Neural progenitor cell (in vitro differentiated cells): ENCODE measurements at regions not wholly inside any gene's neighbourhood (a gene's known extent, or its start where the extent isn't known, plus 50 kb on each side); places are given as distances from the start of the nearest gene placed in this dataset.
A peak's percentile ranks its signal among the peaks of the same experiment; 100 is the strongest.

Source experiments
- DNase-seq: peaks from one replicate; pipeline ENCODE4 v3.0.0-alpha.2; 2016; ENCODE audit warnings: low spot score
- H2AFZ ChIP-seq: fragments of 200-600 bp; sonication (generic); replicated peaks from 2 replicates; pipeline ENCODE4 v1.6.1; 2016; ENCODE audit warnings: antibody characterized with exemption
- H3F3A ChIP-seq: fragments of 200-600 bp; sonication (generic); 2 replicates; pipeline ENCODE4 v1.6.1; 2016; ENCODE audit warnings: antibody characterized with exemption, low read depth
- H3K27ac ChIP-seq: fragments of 200-600 bp; sonication (generic); 2 replicates; pipeline ENCODE4 v1.5.1; 2016; ENCODE audit warnings: mild to moderate bottlenecking
- H3K27me3 ChIP-seq: fragments of 200-600 bp; sonication (generic); 2 replicates; pipeline ENCODE4 v1.6.1; 2016; ENCODE audit warnings: mild to moderate bottlenecking, moderate library complexity
- H3K36me3 ChIP-seq: fragments of 200-600 bp; sonication (generic); 2 replicates; pipeline ENCODE4 v1.5.1; 2016
- H3K4me1 ChIP-seq: fragments of 200-600 bp; sonication (generic); 2 replicates; pipeline ENCODE4 v1.6.1; 2016; ENCODE audit warnings: mixed run types
- H3K4me2 ChIP-seq: fragments of 200-600 bp; sonication (generic); 2 replicates; pipeline ENCODE4 v1.6.1; 2016
- H3K4me3 ChIP-seq: fragments of 200-600 bp; sonication (generic); 2 replicates; pipeline ENCODE4 v1.5.1; 2016
- H3K79me2 ChIP-seq: fragments of 200-600 bp; sonication (generic); 2 replicates; pipeline ENCODE4 v1.6.1; 2016; ENCODE audit warnings: low read depth
- H3K9ac ChIP-seq: fragments of 200-600 bp; sonication (generic); 2 replicates; pipeline ENCODE4 v1.6.1; 2016
- H3K9me3 ChIP-seq: fragments of 200-600 bp; sonication (generic); 2 replicates; pipeline ENCODE4 v1.5.1; 2016; ENCODE audit warnings: low read depth
- H4K20me1 ChIP-seq: fragments of 200-600 bp; sonication (generic); 2 replicates; pipeline ENCODE4 v1.6.1; 2016; ENCODE audit warnings: low read depth
- H3K27ac Mint-ChIP-seq: 3 replicates; pipeline ENCODE4 v1.8.0; 2021; ENCODE audit warnings: mixed read lengths
- H3K27me3 Mint-ChIP-seq: 2 replicates; pipeline ENCODE4 v1.8.0; 2022; ENCODE audit warnings: low read depth, mild to moderate bottlenecking, inconsistent platforms, moderate library complexity, mixed read lengths; ENCODE audit not compliant: insufficient read depth
- H3K36me3 Mint-ChIP-seq: 3 replicates; pipeline ENCODE4 v1.8.0; 2021; ENCODE audit warnings: mixed read lengths
- H3K4me1 Mint-ChIP-seq: 3 replicates; pipeline ENCODE4 v1.8.0; 2021; ENCODE audit warnings: mixed read lengths
- H3K4me3 Mint-ChIP-seq: 3 replicates; pipeline ENCODE4 v1.8.0; 2021; ENCODE audit warnings: mild to moderate bottlenecking, moderate library complexity, mixed read lengths
- H3K9me3 Mint-ChIP-seq: 3 replicates; pipeline ENCODE4 v1.8.0; 2020; ENCODE audit warnings: mixed read lengths
- EZH2 ChIP-seq: fragments of 200-600 bp; sonication (generic); IDR thresholded peaks from 2 replicates; pipeline ENCODE4 v1.6.1; 2017; ENCODE audit warnings: antibody characterized with exemption, mild to moderate bottlenecking, moderate library complexity
- EZH2phosphoT487 ChIP-seq: fragments of 200-600 bp; sonication (generic); IDR thresholded peaks from 2 replicates; pipeline ENCODE4 v1.6.1; 2017; ENCODE audit warnings: antibody characterized with exemption
- TF ChIP-seq, protein P1 (sequence below): fragments of 200-600 bp; sonication (generic); IDR thresholded peaks from 2 replicates; pipeline ENCODE4 v1.5.1; 2017; ENCODE audit warnings: antibody characterized with exemption, mild to moderate bottlenecking

DNA sequence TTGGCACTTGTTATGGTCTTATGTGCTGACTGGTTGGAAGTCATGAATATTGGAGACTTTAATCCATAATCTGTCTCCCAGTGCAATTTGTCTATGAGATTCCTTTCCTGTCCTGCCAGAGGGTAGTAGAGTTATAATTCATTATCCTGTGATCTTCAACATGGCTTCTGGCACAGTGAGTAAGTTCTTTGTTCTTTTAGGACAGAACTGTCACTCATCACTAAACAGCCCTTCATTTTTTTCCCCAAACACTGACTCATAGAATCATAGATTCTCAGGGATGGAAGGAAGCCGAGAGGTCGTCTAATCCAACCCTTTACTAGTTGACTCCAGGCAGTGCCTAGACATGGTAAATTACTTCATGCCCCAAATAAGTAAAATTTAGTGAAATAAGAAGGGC is 78.4 kb downstream of the LUZP4 start:
- no peak for DNase-seq
- TF ChIP-seq, protein P1, sequence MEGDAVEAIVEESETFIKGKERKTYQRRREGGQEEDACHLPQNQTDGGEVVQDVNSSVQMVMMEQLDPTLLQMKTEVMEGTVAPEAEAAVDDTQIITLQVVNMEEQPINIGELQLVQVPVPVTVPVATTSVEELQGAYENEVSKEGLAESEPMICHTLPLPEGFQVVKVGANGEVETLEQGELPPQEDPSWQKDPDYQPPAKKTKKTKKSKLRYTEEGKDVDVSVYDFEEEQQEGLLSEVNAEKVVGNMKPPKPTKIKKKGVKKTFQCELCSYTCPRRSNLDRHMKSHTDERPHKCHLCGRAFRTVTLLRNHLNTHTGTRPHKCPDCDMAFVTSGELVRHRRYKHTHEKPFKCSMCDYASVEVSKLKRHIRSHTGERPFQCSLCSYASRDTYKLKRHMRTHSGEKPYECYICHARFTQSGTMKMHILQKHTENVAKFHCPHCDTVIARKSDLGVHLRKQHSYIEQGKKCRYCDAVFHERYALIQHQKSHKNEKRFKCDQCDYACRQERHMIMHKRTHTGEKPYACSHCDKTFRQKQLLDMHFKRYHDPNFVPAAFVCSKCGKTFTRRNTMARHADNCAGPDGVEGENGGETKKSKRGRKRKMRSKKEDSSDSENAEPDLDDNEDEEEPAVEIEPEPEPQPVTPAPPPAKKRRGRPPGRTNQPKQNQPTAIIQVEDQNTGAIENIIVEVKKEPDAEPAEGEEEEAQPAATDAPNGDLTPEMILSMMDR = no peak
- TF ChIP-seq EZH2 (no peak), EZH2phosphoT487 (no peak)
- Histone ChIP-seq H3K27me3 (no peaks in the 10 kb centered on the region), H2AFZ (no peak overlapping the region), H3K9ac (no peak overlapping the region), H3K9me3 (no peaks in the 10 kb centered on the region), H4K20me1 (no peaks in the 10 kb centered on the region), H3K4me2 (no peak overlapping the region), H3K36me3 (no peaks in the 10 kb centered on the region), H3F3A (peaks cover 11% of the 10 kb centered on the region), H3K4me3 (no peak overlapping the region), H3K4me1 (peaks cover 18% of the 10 kb centered on the region), H3K27ac (no peak overlapping the region), H3K79me2 (no peaks in the 10 kb centered on the region)
- Mint-ChIP-seq H3K4me3 (no peak overlapping the region), H3K36me3 (no peaks in the 10 kb centered on the region), H3K27ac (peak overlapping the region; percentile 59), H3K27me3 (peaks cover 5% of the 10 kb centered on the region), H3K9me3 (no peaks in the 10 kb centered on the region), H3K4me1 (peaks cover 68% of the 10 kb centered on the region)

DNA sequence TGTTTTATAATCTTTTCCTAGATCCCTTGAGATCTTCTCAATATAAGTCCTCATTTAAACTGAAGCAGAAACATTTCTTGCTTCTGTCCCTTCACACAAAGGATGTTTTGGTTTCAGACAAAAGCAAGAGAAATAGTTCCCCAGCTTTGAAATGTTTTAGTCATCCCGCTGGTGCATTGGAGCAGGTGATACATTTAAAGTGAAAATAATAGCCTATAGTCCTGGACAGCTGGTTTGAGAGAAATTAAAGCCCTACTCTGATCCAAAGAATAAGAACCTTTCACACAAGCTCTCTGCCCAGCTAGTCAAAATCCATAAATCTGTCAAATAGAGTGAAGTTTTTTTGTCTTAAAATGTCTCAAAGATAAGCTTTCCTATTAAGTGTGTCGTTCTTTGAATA is 79.4 kb downstream of the LUZP4 start:
- H3K27me3 Mint-ChIP-seq = peaks cover 7% of the 10 kb centered on the region
- no peak overlapping the region for H3K4me3 Mint-ChIP-seq
- Histone ChIP-seq H3K4me2 (no peak overlapping the region), H3K27me3 (no peaks in the 10 kb centered on the region), H2AFZ (no peak overlapping the region), H3K36me3 (no peaks in the 10 kb centered on the region), H3K27ac (no peak overlapping the region), H3K4me3 (no peak overlapping the region), H3K4me1 (peaks cover 25% of the 10 kb centered on the region), H3K9ac (no peak overlapping the region), H3K9me3 (no peaks in the 10 kb centered on the region), H3K79me2 (no peaks in the 10 kb centered on the region), H4K20me1 (no peaks in the 10 kb centered on the region), H3F3A (peaks cover 13% of the 10 kb centered on the region)
- no peak for DNase-seq
- TF ChIP-seq EZH2 (no peak), EZH2phosphoT487 (no peak)
- TF ChIP-seq, protein P1 = no peak
- no peaks in the 10 kb centered on the region for H3K9me3 Mint-ChIP-seq
- H3K4me1 Mint-ChIP-seq = peaks cover 66% of the 10 kb centered on the region
- no peaks in the 10 kb centered on the region for H3K36me3 Mint-ChIP-seq
- H3K27ac Mint-ChIP-seq = no peak overlapping the region

DNA sequence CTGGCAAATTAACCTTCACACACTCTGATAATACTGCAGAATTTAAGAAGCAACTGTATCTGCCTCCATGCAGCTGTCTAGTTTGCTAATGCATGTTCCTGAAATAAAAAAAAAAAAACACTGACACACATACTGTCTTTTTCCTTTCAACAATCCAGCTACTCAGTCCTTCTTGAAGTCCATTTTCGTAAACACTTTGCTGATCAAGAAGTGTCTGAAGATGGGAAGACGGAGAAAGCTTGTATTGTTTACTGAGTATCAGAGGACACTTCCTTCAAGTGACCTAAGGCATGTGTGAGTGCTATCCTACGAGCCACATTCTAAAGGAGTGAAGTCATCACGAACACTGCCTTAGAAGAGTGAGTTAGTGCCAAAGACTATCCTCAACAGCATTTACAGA is 82.6 kb downstream of the LUZP4 start:
- no peaks in the 10 kb centered on the region for H3K79me2 ChIP-seq
- peaks cover 13% of the 10 kb centered on the region for H3F3A ChIP-seq
- H3K27me3 Mint-ChIP-seq = peaks cover 4% of the 10 kb centered on the region
- H3K4me3 ChIP-seq = no peak overlapping the region
- peak overlapping the region; percentile 94 for H3K27ac Mint-ChIP-seq
- peak overlapping the region; percentile 41 for H3K4me2 ChIP-seq
- H3K4me1 ChIP-seq = peaks cover 19% of the 10 kb centered on the region
- H4K20me1 ChIP-seq = no peaks in the 10 kb centered on the region
- no peak for TF ChIP-seq EZH2phosphoT487
- TF ChIP-seq EZH2 = no peak
- TF ChIP-seq, protein P1 = no peak
- H3K27ac ChIP-seq = no peak overlapping the region
- no peaks in the 10 kb centered on the region for H3K9me3 ChIP-seq
- peaks cover 51% of the 10 kb centered on the region for H3K4me1 Mint-ChIP-seq
- peaks cover 2% of the 10 kb centered on the region for H3K9me3 Mint-ChIP-seq
- H3K4me3 Mint-ChIP-seq = no peak overlapping the region
- peak; percentile 50 for DNase-seq
- H3K9ac ChIP-seq = no peak overlapping the region
- H2AFZ ChIP-seq = peak overlapping the region; percentile 43
- no peaks in the 10 kb centered on the region for H3K27me3 ChIP-seq
- no peaks in the 10 kb centered on the region for H3K36me3 Mint-ChIP-seq
- no peaks in the 10 kb centered on the region for H3K36me3 ChIP-seq
